Stimulated activated CD4-positive, alpha-beta T cell treated with anti-CD3 and anti-CD28 coated beads, Interleukin-4, amount 100 ng/mL, for 24 hours (primary cell): ENCODE measurements at regions not wholly inside any gene's neighbourhood (a gene's known extent, or its start where the extent isn't known, plus 50 kb on each side); places are given as distances from the start of the nearest gene placed in this dataset.

Experiments
- DNase-seq: peaks from one replicate; pipeline ENCODE4 v3.0.0-alpha.2; 2020

DNA sequence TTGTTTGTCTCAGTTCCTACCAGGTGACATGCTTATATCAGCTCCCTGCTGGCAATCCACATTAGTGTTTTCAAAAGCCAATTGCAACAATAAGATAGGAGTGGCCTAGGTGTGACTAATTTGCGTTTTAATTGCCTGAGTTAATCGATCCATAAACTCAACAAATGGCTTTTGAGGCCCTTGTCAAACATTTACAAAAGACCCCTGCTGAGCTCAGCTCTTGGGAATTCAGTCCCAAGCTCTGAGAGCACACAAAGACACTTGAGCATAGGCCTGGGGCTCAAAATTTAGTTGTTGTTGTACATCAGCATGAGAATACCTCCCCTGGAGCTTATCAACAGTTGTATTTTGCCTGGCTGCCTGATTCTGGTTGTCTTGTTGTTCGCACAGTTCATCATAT is 1134.4 kb upstream of the TSPY4 start:
- no peak for DNase-seq

DNA sequence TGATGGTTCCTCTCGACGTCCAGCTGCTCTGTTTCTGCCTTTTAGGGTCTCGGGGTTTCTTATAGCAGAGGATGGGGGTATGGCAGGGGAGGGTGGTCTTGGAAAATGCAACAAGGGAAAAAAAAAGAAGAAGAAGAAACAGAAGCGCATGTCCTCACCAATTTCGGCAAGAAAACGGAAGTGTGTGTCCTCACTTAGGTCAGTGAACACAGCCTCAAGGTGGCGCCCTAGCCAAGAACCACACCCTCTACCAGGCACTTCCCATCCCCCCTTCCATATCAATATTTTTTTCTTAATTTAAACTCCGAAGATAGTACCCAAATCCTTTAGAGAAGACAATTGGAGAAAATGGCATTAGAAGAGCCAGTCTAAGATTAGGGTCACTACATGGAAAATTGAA is 1096.1 kb upstream of the TSPY4 start:
- no peak for DNase-seq

DNA sequence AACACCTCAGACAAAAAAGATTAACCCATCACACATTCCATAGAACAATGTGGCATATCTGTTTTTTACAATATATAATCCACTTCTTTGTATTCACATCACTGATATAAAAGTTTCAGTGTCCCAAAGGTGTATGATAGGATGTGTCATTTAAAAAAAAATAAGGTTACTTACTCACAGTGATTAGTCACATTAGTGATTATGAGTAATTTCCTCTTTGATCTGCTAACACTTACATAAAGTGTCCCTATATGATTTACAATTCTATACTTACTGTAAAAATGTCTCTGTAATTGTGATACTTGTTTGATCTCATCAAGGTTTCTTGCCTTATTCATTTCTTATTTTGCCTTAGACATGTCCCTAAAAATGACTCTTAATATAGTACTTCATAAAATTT is 1063.5 kb upstream of the TSPY4 start:
- DNase-seq: no peak

DNA sequence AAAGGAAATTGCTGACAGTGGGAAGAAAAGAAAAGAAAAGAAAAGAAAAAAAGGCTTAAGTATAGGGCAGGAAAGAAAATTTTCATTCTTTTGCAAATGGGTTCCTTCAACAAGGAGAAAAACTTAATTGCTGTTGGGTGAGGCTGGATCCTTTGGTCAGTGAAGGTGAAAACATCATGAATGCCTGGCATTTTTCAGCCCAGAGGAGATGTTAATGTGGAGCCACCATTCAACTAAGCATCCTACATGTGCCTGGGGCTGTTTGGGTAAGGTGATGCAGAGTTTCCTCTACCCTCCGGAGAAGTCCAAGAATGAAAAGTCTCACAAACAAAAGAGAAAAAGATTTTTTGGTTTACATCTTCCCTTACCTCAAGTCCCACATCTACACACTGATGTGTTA is 1032.2 kb upstream of the TSPY4 start:
- DNase-seq: no peak

DNA sequence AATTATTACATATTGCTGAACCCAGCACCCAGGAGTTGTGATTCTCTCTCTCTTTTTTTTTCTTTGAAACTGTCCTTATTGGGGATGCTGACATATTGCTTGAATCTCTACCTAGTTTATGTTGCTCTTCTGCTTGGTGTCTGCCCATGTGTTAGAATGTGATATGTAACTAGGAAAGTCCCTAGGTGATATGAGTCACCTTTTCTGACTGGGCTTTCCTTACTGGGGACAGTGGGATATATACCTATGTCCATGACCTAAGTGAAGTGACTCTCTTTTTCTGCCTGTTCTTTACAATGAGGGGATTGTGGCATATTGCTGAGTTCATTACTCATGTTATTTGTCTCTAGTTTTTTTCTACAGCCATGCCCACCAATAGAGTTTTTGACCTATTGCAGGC is 1013.2 kb upstream of the TSPY4 start:
- DNase-seq: no peak

DNA sequence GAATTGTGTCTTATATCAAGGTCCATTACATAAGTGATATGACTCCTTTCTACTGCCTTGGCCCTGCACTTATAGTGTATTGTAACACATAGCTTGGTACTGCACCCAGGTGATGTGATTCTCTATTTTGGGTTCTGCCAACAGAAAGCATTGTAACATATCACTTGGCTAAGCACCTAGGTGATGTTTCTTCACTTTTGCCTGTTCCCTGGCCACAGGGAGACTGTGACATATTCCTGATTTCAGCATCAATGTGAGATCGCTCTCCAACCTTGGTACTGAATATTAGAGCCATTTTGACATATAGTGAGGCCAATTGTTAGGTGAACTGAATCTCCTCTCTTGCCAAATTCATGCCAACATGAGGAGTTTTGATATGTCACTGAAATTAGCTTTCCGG is 1010.3 kb upstream of the TSPY4 start:
- no peak for DNase-seq

DNA sequence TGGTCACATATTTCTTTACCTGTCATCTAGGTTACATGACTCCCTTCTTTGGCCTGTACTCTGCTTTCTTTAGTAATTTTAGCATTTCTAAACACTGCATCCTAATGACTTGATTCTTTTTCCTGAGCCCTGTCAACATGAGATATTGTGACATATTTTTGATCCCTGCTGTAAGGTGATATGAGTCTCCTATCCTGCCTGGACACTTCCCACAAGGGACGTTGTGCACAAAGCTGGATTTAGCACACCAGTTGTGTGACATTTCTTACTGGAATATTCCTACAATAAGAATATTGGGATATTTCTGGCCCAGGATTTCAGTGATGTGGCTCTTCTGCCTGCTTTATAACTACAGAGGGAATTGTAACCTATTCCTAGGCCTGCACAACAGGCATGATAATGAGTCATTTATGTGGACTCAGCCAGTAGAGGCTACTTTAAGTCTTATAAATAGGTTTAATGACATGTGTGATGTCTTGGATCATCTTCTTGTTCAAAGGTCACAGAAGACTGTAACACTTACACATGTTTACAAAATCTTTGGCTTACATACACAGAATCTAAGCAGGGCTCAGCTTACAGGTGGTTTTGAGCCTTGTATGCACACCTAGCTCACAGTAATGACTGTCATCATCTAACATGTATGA is 1009.4 kb upstream of the TSPY4 start:
- DNase-seq: no peak

DNA sequence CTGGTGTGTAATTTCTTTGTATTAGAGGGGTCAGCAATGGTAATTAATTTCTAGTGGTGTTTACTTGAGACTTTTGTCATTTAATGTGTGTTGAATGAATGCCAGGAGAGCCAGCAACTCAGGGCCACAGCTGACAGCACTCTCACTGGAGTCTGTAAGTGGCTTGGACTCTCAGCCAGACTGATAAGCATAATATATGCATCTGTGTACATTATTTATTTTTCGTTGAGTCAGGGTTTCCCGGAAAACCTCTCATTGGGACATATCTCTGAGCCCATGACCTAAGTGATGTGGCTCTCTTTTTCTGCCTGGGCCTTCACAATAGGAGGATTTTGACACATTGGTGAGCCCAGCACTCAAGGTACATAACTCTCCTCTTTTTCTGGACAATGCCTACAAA is 1007.8 kb upstream of the TSPY4 start:
- DNase-seq: no peak

DNA sequence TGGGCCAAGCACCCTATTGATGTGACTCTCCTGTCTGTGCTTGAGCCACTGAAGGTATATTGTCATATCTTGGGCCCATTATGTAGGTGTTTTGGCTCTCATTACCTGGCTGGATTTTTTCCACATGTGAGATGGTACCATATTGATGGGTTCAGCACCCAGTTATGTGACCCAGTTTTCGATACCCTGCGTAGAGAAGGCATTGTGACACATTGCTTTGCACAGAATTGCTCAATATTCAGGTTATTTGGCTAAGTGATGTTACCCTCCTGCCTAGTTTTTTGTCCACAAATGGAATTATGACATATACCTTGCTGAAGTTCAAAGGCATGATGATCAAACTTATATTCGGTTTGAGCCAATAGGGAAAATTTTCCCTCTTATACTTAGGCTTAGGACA is 1007.3 kb upstream of the TSPY4 start:
- no peak for DNase-seq

DNA sequence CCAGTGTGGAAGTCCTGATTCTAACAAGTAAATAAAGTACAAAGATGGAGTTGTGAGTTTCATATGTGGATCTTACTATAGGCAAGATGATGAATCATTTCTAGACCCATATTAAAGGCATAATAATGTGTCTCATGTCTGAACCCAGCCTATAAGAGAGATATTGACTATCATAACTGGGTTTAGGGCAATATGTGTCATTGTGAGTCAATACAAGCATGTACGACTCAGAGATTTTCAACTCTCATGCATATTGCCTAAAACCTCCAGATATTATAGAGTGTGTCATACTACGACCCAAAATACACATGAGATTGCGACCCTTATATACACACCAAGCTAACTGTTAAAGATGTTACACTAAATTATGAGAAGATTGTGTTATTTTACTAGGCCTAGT is 1003.9 kb upstream of the TSPY4 start:
- DNase-seq: no peak

DNA sequence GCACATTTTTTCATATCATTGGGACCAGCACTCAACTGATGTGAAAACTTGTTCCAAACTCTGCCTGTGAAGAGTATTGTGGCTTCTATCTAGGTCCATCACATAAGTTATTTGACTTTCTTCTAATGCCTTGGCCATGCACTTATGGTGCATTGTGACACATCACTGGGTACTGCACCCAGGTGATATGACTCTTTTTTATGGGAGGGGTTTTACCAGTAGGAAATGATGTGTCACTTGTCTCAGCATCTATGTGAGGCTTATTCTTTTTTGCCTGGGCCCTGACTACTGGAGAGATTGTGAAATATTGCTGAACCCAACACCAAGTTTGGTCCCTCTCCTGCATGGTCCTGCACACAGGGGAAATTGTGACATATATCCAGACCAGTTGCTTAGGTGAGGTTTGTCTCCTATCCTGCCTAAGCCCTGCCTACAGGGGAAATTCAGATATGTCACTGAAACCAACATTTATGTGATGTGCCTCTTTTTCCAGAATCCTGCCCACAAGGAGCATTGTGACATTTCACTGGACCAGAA is 1001.9 kb upstream of the TSPY4 start:
- peak; percentile 3 for DNase-seq

DNA sequence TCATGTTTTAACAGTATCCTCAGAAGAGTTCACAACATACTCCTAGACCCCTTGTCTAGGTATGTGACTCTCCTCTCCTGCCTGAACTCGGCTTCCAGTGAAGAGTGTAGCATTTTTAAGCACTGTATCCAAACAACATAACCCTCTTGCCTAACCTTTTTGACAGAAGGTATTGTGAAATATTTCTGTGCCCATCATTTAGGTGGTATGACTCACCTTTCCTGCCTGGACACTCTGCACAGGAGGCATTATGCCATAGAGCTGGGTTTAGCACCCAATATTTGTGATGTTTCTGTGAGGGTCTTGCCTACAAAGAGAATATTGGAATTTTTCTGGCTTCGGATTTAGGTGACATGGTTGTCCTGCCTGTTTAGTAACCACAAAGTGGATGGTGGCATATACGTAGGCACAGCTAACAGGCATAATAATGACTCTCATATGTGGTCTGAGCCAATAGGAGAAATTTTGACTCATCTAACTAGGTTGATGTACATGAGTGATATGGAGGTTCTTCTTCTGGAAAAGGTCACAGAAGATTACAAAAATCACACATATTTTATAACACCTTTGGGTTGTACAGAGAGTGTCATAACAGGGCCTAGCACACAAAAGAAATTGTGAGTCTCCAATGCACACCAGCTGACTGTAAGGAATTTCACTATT is 1001.0 kb upstream of the TSPY4 start:
- no peak for DNase-seq

DNA sequence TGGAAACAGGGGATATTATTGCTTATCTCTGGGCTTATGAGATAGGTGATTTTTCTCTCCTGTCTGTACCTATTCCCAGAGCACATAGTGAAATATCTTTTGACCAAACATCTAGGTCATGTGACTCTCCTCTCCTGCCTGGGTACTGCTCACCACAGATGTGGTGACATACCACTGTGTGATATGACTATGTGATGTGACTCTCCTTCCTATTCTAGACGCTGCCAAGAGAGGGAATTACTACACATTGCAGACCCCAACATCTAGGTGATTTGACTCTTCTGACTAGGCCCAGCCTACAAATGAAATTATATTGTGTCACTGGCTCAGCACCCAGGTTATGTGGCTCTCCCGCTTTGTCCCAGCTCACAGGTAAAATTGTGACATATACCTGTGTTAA is 996.3 kb upstream of the TSPY4 start:
- DNase-seq: no peak

DNA sequence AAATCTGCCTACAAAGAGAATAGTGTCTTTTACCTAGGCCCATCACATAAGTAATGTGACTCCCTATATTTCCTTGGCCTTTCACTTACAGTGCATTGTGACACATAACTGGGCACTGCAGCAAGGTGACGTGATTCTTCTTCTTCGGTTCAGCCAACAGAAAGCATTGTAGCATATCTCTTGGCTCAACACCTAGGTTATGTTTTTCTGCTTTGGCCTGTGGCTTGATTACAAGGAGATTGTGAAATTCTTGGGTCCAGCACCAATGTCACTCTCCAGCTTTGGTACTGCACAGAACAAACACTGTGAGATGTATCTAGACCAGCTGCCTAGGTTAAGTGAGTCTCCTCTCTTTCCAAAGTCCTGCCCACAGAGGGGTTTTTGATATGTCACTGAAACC is 995.1 kb upstream of the TSPY4 start:
- no peak for DNase-seq

DNA sequence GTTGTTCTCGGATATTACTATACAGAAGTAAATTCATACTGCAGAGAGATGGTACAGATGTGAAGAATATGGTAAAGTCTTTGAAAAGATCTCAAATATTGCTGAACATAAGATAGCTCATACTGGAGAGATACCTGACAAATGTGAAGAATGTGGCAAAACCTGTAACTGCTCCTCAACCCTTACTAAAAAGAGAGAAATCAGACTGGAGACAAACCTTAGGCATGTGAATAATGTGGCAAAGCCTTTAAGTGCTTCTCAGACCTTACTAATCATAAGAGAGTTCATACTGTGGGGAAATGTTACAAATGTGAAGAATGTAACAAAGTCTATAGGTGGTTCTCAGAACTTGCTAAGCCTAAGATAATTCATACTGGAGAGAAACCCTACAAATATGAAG is 986.0 kb upstream of the TSPY4 start:
- DNase-seq: no peak

DNA sequence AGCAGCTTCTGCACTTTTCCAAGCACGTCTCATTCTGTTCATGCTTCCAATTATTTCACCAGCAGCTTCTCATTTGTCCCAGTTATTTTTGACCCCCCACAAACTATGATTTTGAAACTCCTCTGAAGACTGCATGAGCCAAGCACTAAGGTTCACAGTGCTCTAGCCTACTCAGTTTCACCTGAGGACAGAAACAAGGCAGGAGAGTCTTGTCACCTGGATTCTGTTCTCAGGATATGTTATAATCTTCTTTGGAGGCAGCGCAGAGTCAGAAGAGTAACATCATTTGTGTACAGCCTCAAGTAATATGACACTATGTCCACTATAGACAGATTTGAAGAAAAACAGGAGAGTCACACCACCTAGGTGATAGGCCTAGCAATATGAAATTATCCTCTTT is 985.1 kb upstream of the TSPY4 start:
- DNase-seq: no peak

DNA sequence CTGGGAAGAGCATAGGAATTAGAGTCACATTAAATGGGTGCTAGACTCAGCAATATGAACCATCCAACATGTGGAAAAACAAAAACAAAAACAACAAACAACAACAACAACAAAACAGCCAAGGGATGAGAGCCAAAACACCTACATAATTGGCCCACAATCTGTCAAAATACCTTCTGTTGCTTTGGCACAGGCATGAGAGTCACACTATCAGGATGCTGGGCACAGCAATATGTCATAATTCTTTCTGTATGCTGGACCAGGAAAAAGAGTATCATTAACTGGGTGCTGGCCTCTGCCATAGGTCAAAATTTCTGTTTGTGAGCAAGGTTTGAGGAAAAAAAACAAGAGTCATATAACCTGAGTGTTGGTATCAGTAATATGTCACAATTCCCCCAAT is 979.1 kb upstream of the TSPY4 start:
- DNase-seq: no peak

DNA sequence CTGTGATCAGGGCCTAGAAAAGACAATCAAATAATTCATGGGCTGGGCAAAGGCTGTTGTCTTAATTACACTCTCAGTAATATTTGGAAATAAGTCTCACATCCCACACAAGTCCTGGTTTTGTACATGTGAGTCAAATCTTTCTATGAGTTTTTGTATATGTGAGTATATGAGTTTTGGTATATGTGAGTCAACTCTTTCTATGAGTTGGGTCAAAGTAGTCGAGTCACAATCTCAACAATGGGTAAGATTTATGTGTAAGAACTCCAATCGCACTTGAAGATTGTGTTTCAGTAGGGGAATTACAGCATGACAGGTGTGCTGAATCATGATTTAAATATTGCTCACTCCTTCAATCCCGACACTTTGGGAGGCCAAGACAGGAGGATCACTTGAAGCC is 975.5 kb upstream of the TSPY4 start:
- DNase-seq: no peak

DNA sequence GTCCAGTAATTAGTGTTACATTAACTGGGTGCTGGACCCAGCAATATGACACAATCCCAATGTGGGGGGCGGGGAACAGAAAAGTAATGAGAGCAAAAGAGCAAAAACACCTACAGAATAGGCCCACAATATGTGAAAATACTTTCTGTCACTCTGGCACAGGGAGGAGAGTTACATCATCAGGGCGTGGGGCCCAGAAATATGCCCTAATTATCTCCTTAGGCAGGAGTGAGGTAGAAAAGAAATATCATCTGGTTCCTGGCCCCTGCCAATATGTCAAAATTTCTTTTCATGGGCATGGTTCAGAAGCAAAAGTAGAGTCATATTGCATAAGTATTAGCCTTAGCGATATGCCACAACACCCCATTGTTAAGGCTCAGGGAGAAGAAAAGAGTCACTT is 959.8 kb upstream of the TSPY4 start:
- no peak for DNase-seq

DNA sequence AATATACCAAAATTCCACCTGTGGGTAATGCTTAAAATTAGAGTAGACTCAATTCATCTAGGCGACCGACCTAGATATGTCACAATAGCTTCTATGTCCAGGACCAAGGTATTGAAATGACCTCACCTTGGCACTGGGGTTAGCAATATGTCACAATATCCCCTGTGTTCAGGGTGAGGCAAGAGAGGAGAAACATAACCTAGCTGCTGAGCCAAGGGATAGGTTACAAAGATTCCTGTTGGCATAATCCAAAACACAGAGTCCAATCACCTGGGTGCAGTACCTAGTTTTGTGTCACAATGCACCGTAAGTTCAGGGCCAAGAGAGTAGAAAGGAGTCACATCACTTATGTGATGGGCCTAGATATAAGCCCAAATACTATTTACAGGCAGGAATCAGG is 957.5 kb upstream of the TSPY4 start:
- DNase-seq: no peak

DNA sequence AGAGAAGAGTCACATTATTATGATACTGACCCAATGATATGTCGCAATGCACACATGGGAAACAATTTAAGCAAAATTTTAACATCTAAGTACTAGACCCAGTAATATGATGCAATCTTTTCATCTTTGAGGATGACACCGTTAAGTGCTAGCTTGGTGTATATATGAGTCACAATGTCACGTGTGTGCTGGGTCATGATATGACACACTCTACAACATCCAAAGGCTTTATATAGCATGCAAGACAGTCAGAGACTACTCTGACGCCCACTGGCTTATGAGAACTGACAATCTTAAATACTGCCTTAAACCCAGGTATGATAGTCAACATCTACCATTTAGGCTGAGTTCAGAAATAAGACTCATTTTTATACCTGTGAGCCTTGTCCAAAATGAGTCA is 955.8 kb upstream of the TSPY4 start:
- peak; percentile 25 for DNase-seq

DNA sequence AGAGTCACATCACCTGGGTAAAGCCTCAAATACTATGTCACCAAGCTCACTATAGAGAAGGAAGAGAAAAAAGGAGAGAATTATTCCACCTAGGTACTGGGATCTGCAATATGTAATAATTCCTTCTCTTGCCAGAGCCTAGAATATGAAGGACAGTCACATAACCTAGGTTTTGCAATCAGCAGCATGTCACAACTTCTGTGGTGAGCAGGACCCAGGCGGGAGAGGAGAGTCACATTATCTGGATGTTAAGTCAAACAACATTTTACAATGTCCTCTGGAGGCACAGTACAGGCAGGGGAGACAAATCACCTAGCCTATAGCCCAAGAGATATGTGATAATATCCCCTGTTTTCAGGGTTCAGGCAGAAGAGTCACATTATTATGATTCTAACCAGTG is 951.2 kb upstream of the TSPY4 start:
- DNase-seq: no peak

DNA sequence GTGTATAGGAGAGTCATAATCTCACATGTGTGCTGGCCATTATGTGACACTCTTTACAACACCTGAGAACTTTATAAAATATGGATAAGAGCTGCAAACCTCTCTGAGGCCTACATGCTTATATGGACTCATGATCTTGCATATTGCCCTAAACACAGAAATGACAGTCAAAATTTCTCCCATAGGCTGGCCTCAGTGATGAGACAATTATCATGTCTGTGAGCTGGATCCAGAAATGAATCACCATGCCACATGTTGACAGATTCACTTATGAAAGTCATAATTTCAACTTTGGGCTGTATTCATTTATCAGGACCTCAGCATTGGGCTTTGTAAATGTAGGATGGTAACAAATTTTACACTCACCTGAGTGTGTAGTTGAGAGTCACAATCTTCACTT is 948.8 kb upstream of the TSPY4 start:
- no peak for DNase-seq

DNA sequence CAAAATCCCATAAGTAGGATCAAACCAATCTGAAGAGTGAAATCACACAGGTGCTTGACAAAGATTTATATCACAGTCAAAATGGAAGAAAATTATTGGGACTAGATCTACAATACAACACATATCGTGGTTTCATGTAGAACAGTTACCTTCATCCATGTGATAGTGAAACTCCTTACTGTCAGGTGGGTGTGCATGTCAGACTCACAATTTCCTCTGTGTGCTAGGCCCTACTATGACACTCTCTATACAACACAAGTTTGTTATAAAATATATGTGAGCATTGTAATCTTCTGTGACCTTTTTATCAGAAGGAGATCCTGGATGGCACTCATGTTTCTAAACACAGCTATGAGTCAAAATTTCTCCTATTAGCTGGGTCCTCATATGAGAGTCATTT is 947.0 kb upstream of the TSPY4 start:
- no peak for DNase-seq

DNA sequence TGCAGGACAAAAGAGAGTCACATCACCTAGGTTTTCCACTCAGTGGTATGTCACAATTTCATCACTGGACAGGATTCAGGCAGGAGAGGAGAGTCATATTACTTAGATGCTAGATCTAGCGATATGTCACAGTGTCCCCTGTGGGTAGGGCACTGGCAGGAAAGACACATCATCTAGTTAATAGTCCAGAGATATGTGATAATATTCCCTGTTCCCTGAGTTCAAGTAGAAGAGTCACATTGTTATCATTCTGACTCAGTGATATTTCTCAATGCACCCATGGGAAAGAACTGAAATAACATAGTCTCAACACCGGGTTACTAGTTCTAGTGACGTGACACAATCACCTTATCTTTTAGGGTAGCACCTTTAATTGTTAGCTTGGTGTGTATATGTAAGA is 944.0 kb upstream of the TSPY4 start:
- no peak for DNase-seq
